ENCODE measurements at regions not wholly inside any gene's neighbourhood (a gene's known extent, or its start where the extent isn't known, plus 50 kb on each side); places are given as distances from the start of the nearest gene placed in this dataset.

- no peak for TF ChIP-seq BCL11A (IDR thresholded peaks at IDR 0.05; ENCODE audit: low read depth in 2 of 2, low read length in 2 of 2)
- TF ChIP-seq EP300 (IDR thresholded peaks at IDR 0.05; ENCODE audit: borderline replicate concordance in 1 of 2, low read depth in 2 of 2, low read length in 2 of 2), result no peak
- no peak for TF ChIP-seq GTF2F1 (IDR thresholded peaks at IDR 0.05; ENCODE audit: borderline replicate concordance, low read depth, low read length)
- no peak for TF ChIP-seq GABPA (IDR thresholded peaks at IDR 0.05; ENCODE audit: borderline replicate concordance, insufficient read depth, low read length)
- no peak for TF ChIP-seq SRF (IDR thresholded peaks at IDR 0.05; ENCODE audit: low read depth, low read length)
Observed at GRCh38 chr11:112465433-112466024, 204.9 kb upstream of the PLET1 start (continued).

Measured in H1 (cell line).